ENCODE measurements at regions not wholly inside any gene's neighbourhood (a gene's known extent, or its start where the extent isn't known, plus 50 kb on each side); places are given as distances from the start of the nearest gene placed in this dataset.
A peak's percentile ranks its signal among the peaks of the same experiment; 100 is the strongest.

- no peak for DNase-seq
These were observed 718.5 kb upstream of the ARPP21 start for GRCh38 chr3:34920806-34921205.

DNA sequence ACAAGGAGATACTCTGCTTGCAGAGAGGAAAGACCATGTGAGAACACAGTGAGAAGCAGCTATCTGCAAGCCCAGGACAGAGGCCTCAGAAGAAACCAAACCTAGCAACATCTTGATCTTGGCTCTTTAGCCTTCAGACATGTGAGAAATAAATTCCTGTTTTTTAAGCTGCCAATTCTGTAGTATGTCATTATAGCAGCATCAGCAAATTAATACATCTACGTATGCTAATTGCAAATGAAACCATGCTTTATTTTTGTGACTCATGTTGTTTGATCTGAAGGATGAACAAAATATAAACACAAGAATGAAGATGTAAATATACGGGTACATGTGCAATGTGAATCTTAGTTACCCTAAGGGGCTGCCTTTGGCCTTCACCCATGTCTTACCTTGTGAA, 714.4 kb upstream of the ARPP21 start:
- no peak for DNase-seq

- DNase-seq: no peak
These were observed 713.5 kb upstream of the ARPP21 start for GRCh38 chr3:34925851-34926250.

- no peak for DNase-seq
These were observed 710.3 kb upstream of the ARPP21 start for GRCh38 chr3:34929036-34929435.

- DNase-seq: no peak
These were observed 704.7 kb upstream of the ARPP21 start for GRCh38 chr3:34934660-34935059.

GRCh38 chr3:34938784-34939183, 700.5 kb upstream of the ARPP21 start:
- DNase-seq: no peak

DNA sequence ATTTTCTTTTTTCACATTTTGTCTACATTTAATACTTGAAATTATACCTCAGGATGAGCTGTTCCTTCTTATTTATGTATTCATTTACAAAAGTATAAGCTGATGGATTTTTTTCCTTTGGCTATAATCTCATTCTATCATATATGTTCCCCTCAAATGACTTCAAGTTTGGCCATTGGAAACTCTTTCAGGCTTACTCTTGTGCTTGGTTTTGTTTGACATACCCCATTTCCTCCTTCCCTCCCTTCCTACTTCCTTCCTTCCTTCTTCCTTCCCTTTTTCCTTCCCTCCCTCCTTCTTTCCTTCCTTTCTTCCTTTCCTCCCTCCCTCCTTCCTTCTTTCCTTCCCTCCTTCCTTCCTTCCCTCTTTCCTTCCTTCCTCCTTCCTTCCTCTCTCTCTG, 697.1 kb upstream of the ARPP21 start:
- no peak for DNase-seq

DNA sequence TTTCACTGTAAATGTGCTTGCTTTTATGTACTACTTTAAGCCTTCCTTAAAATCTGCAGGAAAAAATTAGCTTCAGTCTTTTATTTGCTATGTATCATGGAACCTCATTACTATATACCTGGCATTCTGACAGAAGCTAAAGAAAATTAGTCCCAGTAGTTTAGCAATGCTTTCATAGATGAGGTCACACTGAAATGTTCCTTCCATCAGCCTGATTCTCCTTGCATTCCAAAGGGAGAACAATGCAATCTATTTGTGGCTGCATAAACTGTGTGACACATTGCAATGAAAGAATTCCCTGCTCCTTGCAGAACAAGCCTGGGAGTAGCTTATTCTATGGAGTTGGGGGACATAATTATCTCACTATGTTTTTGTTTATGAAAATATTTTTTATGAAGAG, 691.5 kb upstream of the ARPP21 start:
- DNase-seq: no peak

DNA sequence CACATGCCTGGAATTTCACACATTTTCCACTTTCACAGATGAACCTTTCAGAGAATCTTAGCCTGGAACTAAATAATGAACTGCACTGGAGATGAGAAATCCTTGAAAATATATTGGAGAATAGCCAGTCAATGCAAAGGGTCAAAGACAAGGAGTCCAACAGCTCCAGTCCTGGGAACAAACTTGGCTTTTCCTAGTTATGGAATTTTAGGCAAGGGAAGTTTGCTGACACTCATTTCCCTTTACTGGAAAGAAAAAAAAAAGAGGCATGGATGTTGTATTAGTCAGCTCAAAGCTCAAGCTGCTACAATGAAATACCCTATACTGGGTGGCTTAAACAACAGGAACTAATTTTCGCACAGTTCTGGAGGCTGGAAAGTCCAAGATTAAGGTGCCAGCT, 690.8 kb upstream of the ARPP21 start:
- no peak for DNase-seq

DNA sequence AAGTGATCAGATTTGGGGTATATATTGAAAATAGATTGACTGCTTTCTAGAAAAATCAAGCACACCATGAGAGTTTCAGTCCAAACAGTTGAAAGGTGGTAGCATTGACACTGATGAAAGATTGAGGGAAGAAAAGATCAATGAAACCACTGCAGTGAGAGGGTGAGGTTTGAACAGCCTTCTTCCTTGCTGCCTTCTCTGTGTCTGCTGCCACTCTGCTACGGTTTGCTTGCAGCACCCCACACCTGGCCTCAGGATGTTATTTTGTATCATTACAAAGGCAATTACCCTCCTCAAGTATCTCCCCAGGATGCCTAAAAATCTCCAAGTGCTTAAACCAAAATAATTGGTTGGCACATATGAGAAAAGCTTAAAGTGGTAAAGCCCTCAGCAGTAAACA, 683.6 kb upstream of the ARPP21 start:
- DNase-seq: no peak

DNA sequence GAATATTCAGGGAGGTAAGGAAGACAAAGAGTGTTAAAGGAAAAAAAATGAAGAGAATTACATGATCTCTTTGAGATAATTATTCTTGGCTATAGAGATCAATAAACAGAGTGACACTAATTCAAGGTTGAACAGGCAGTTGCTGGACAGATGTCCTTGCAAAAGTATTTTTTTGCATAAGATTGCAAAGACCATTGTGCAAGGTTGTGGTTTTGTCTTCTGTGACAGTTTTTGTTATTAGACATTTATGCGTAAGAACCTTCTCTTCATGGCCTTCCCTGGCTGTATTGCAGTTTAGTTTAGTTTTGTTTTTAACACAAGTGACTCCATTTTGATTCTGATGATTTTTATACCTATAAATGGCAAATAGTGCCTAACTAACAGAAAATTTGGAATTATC, 682.8 kb upstream of the ARPP21 start:
- no peak for DNase-seq

GRCh38 chr3:34957677-34958076, 681.6 kb upstream of the ARPP21 start:
- no peak for DNase-seq

DNA sequence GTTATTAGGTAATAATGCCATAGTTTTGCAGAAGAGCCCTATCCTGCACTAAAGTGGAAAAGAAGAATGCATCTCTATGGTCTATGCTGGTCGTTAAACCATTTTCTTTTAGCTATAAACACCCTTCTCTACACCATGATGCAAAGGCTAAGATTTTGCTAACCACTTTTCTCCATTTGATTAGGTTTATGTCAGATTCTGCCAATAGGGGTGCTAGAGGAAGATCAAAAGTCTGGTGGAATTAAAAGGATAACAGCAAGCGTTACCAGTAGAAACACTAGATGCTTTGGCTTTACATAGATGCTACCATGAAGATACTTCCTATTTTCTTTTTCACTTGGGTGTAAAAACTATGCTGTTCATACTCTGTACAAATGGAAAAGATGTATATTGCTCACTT, 669.8 kb upstream of the ARPP21 start:
- no peak for DNase-seq

DNA sequence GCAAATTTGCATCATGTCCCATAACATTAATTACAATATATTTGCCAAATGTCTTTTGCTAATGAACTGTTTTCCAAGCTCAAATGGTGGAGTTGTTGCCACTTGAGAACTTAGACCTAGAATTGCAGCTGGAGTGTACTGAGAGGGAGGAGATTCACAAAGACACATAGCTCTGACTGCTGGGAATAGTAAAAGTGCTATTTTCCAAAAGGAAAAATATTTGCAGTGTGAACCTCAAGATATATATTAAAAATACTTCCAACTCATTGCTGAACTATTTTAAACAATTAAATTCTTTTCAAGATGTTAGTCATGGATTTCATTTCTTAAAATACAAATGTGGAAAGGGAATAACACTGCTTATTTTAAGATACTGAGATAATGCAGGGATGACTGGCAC, 666.8 kb upstream of the ARPP21 start:
- DNase-seq: no peak

GRCh38 chr3:34973586-34973985, 665.7 kb upstream of the ARPP21 start:
- no peak for DNase-seq

- no peak for DNase-seq
These were observed 655.7 kb upstream of the ARPP21 start for GRCh38 chr3:34983631-34984030.

DNA sequence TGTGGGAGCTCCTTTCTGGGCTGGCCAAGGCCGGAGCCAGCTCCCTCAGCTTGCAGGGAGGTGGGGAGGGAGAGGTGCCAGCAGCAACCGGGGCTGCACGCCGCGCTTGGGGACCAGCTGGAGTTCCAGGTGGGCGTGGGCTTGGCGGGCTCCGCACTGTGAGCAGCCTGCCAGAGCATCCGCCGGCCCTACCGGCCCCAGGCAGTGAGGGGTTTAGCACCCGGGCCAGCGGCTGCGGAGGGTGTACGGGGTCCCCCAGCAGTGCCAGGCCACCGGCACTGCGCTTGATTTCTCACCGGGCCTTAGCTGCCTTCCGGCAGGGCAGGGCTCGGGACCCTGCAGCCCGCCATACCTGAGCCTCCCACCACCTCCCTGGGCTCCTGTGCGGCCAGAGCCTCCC, 651.0 kb upstream of the ARPP21 start:
- DNase-seq: no peak

GRCh38 chr3:34995796-34996430, 643.4 kb upstream of the ARPP21 start:
- DNase-seq: no peak

DNA sequence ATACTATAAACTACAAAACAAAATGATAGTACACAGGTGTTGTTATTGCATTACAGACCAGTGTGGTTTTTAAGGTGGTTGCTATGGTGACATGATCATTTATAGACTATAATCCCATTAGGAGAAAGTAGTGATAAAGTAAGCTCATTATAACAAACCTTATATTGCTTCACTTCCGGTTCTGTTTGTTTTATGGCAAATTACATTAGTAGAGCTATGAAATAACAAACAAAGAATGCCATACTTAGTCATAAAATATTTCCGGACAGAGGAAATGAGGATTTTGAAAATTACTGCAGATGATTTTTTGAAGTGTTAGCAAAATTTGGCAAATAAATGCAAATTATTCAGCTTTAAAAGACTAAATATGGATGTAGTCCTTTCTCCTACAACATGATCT, 640.4 kb upstream of the ARPP21 start:
- DNase-seq: no peak

DNA sequence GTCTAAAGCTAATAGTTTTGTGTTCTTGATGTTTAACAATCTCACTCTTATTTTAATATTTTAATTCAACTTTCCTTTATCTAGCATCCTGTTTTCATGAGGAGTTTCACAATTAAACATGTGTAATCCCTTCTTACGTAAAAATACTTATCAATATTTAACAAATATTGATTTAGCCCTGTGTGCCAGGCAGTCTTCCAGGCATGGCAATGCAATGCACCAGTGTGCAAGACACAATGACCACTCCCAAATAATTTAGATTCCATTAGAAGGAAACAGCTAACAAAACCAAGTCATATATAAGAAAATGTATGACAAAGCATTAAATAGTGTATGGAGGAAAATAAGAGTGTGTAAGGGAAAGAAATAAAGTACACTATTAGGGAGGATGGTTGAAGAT, 627.1 kb upstream of the ARPP21 start:
- DNase-seq: no peak

DNA sequence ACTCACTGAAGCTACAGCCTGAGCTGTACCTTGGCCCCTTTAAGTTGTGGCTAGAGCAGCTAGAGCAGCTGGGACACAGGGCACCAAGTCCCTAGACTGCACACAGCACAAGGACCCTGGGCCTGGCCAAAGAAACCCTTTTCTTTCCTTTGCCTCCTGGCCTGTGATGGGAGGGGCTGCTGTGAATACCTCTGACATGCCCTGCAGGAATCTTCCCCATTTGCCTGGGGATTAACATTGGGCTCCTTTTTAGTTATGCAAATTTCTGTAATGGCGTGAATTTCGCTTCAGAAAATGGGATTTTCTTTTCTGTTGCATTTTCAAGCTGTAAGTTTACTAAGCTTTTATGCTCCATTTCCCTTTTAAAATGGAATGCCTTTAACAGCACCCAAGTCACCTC, 611.2 kb upstream of the ARPP21 start:
- no peak for DNase-seq

- peak in 1 of 2 experiments; percentile 20 for DNase-seq
These were observed 596.9 kb upstream of the ARPP21 start for GRCh38 chr3:35042210-35042991.

DNA sequence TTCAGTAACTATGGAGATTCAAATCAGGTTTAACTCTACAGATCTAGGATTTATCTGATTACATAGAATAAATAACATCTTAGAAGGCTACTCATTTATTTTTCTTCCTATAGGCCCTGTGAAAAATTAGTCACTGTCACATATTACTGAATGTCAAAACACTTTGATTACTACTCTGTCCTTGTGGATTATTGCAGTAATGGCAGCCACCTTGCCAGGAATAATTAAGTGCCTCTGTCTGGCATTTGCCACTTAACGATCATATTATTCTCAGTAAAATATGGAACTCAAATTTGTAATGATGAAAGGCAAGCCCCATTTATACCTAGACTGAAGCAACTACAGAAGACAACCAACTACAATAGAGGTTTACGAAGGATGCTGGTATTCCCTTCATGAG, 596.3 kb upstream of the ARPP21 start:
- DNase-seq: no peak

- DNase-seq: no peak
These were observed 595.1 kb upstream of the ARPP21 start for GRCh38 chr3:35044190-35044589.

GRCh38 chr3:35045118-35045517, 594.2 kb upstream of the ARPP21 start:
- DNase-seq: no peak

All from cerebellar nuclear complex (tissue), 1 donor.